HEK293 (cell line): ENCODE measurements at regions not wholly inside any gene's neighbourhood (a gene's known extent, or its start where the extent isn't known, plus 50 kb on each side); places are given as distances from the start of the nearest gene placed in this dataset.

Source experiments
- CTCF ChIA-PET: fragments of 350-600 bp; formaldehyde crosslinking; extraction: SDS; loops from one replicate; lab custom pipeline; 2021; ENCODE audit warnings: antibody characterized with exemption; lab: Yijun Ruan, JAX
- POLR2A ChIA-PET: fragments of 300-600 bp; formaldehyde crosslinking; extraction: SDS; loops from one replicate; lab custom pipeline; 2020; ENCODE audit warnings: antibody characterized with exemption, inconsistent platforms; lab: Yijun Ruan, JAX
- H3K27ac ChIP-seq: fragments of 200-500 bp; sonication (Bioruptor generic); 2 replicates; pipeline ENCODE4 v1.5.1; 2014; ENCODE audit warnings: low read depth, low read length, control low read depth, inconsistent platforms; ENCODE audit errors: extremely low read depth
- H3K36me3 ChIP-seq, 2 experiments: fragments of 200-500 bp in 1 of 2; sonication (Bioruptor generic) in 1 of 2; 1 replicate in 1 of 2; 2 replicates in 1 of 2; pipeline ENCODE4 v1.5.1; 2014 to 2017; ENCODE audit warnings: inconsistent platforms in 2 of 2, low read length in 2 of 2; ENCODE audit not compliant: control insufficient read depth in 2 of 2, insufficient read depth in 1 of 2
- H3K4me1 ChIP-seq: fragments of 200-500 bp; sonication (Bioruptor generic); 2 replicates; pipeline ENCODE4 v1.5.1; 2014; ENCODE audit warnings: mild to moderate bottlenecking, low read length, inconsistent platforms; ENCODE audit not compliant: control insufficient read depth, insufficient read depth
- H3K4me3 ChIP-seq: 2 replicates; pipeline ENCODE4 v1.5.1; 2011; ENCODE audit warnings: low read depth, mild to moderate bottlenecking, control low read depth, low read length, moderate library complexity
- H3K9me3 ChIP-seq: fragments of 200-500 bp; sonication (Bioruptor generic); 2 replicates; pipeline ENCODE4 v1.5.1; 2014; ENCODE audit warnings: low read depth, low read length, inconsistent platforms; ENCODE audit not compliant: control insufficient read depth, insufficient read depth
- GLI2 ChIP-seq: fragments of 450-650 bp; formaldehyde crosslinking; IDR thresholded peaks from 2 replicates; pipeline ENCODE4; 2017; ENCODE audit warnings: missing biosample characterization, missing genetic modification characterization, low read depth, borderline replicate concordance
- KLF9 ChIP-seq: fragments of 450-650 bp; formaldehyde crosslinking; IDR thresholded peaks from 2 replicates; pipeline ENCODE4 v1.5.1; 2016; ENCODE audit warnings: missing biosample characterization, missing genetic modification characterization, low read depth
- MEIS1 ChIP-seq: sonication (generic); formaldehyde crosslinking; IDR thresholded peaks from 2 replicates; pipeline ENCODE4 v1.8.1; 2022; ENCODE audit warnings: missing genetic modification reagents, mild to moderate bottlenecking, borderline replicate concordance
- OSR2 ChIP-seq: fragments of 450-650 bp; formaldehyde crosslinking; IDR thresholded peaks from 2 replicates; pipeline ENCODE4 v1.5.1; 2016; ENCODE audit warnings: missing biosample characterization, missing genetic modification characterization
- REPIN1 ChIP-seq: fragments of 450-650 bp; formaldehyde crosslinking; IDR thresholded peaks from 2 replicates; pipeline ENCODE4 v1.5.1; 2017; ENCODE audit warnings: missing biosample characterization, missing genetic modification characterization, low read depth
- ZFP37 ChIP-seq: fragments of 450-650 bp; formaldehyde crosslinking; IDR thresholded peaks from 2 replicates; pipeline ENCODE4 v1.5.1; 2016; ENCODE audit warnings: missing biosample characterization, missing genetic modification characterization
- ZNF24 ChIP-seq: fragments of 450-650 bp; formaldehyde crosslinking; IDR thresholded peaks from 2 replicates; pipeline ENCODE4 v1.5.1; 2016; ENCODE audit warnings: missing biosample characterization, missing genetic modification characterization
- ZNF335 ChIP-seq: fragments of 450-650 bp; formaldehyde crosslinking; conservative IDR thresholded peaks from 2 replicates; pipeline ENCODE4 v1.5.1; 2016; ENCODE audit warnings: missing biosample characterization, missing genetic modification characterization
- ZNF426 ChIP-seq: fragments of 450-650 bp; formaldehyde crosslinking; IDR thresholded peaks from 2 replicates; pipeline ENCODE4 v1.5.1; 2017; ENCODE audit warnings: missing biosample characterization, missing genetic modification characterization, mild to moderate bottlenecking, inconsistent platforms, moderate library complexity
- ZNF544 ChIP-seq: fragments of 450-650 bp; formaldehyde crosslinking; IDR thresholded peaks from 2 replicates; pipeline ENCODE4 v1.5.0; 2017; ENCODE audit warnings: missing biosample characterization, missing genetic modification characterization
- ZNF560 ChIP-seq: fragments of 450-650 bp; formaldehyde crosslinking; IDR thresholded peaks from 2 replicates; pipeline ENCODE4 v1.5.1; 2017; ENCODE audit warnings: missing biosample characterization, missing genetic modification characterization, borderline replicate concordance
- ZNF600 ChIP-seq: fragments of 450-650 bp; formaldehyde crosslinking; IDR thresholded peaks from 2 replicates; pipeline ENCODE4 v1.5.1; 2016; ENCODE audit warnings: missing biosample characterization, missing genetic modification characterization
- ZNF621 ChIP-seq: fragments of 450-650 bp; formaldehyde crosslinking; IDR thresholded peaks from 2 replicates; pipeline ENCODE4 v1.5.1; 2017; ENCODE audit warnings: missing biosample characterization, missing genetic modification characterization
- TF ChIP-seq, protein P1 (sequence below): fragments of 450-650 bp; formaldehyde crosslinking; IDR thresholded peaks from 2 replicates; pipeline ENCODE4 v1.5.1; 2016; ENCODE audit warnings: missing biosample characterization, missing genetic modification characterization, borderline replicate concordance
- TF ChIP-seq, protein P2 (sequence below): fragments of 450-650 bp; formaldehyde crosslinking; IDR thresholded peaks from 2 replicates; pipeline ENCODE4 v1.5.1; 2017; ENCODE audit warnings: missing biosample characterization, missing genetic modification characterization
- TF ChIP-seq, protein P3 (sequence below): IDR thresholded peaks from 2 replicates; pipeline ENCODE4 v1.6.1; 2011; ENCODE audit warnings: mild to moderate bottlenecking, low read depth, low read length, borderline replicate concordance
- TF ChIP-seq, protein P4 (sequence below): fragments of 450-650 bp; formaldehyde crosslinking; IDR thresholded peaks from 2 replicates; pipeline ENCODE4 v1.5.1; 2017; ENCODE audit warnings: missing biosample characterization, missing genetic modification characterization
- TF ChIP-seq, protein P5 (sequence below): fragments of 450-650 bp; formaldehyde crosslinking; IDR thresholded peaks from 2 replicates; pipeline ENCODE4 v1.5.1; 2016; ENCODE audit warnings: missing biosample characterization, missing genetic modification characterization, low read depth
- TF ChIP-seq, protein P6 (sequence below): fragments of 450-650 bp; formaldehyde crosslinking; IDR thresholded peaks from 2 replicates; pipeline ENCODE4 v1.5.1; 2016; ENCODE audit warnings: missing biosample characterization, missing genetic modification characterization

DNA sequence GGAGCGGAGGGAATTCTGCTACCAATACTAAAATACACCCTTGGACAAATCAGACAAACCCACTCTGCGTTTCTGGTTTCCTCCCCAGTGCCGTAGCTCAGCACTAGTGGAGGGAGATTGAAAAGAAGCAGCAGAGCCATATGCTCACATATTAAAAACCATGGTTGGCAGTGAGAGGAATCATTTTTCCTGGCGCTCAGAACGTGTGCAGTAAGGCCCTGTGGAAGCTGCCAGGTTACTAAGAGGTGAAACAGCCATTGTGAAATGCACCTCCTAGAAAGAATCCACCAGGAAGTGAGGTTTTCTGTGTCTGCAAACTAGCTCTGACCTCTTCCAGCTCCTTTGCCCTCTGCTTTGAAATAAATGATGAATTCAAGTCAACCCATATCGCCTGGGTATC lies 177.2 kb downstream of the ERCC6L2 start:
- ChIA-PET CTCF (interaction anchor here (0.7 kb wide), 1 partner anchor 31 kb away, joined by 3 read pairs; no protein-coding TSS in a partner anchor), POLR2A (interaction anchor here (0.6 kb wide), 1 partner anchor 265 kb away, joined by 3 read pairs; no protein-coding TSS in a partner anchor)
- no peaks in the 10 kb centered on the region for H3K9me3 ChIP-seq
- H3K27ac ChIP-seq, result no peak overlapping the region
- TF ChIP-seq, protein P1, sequence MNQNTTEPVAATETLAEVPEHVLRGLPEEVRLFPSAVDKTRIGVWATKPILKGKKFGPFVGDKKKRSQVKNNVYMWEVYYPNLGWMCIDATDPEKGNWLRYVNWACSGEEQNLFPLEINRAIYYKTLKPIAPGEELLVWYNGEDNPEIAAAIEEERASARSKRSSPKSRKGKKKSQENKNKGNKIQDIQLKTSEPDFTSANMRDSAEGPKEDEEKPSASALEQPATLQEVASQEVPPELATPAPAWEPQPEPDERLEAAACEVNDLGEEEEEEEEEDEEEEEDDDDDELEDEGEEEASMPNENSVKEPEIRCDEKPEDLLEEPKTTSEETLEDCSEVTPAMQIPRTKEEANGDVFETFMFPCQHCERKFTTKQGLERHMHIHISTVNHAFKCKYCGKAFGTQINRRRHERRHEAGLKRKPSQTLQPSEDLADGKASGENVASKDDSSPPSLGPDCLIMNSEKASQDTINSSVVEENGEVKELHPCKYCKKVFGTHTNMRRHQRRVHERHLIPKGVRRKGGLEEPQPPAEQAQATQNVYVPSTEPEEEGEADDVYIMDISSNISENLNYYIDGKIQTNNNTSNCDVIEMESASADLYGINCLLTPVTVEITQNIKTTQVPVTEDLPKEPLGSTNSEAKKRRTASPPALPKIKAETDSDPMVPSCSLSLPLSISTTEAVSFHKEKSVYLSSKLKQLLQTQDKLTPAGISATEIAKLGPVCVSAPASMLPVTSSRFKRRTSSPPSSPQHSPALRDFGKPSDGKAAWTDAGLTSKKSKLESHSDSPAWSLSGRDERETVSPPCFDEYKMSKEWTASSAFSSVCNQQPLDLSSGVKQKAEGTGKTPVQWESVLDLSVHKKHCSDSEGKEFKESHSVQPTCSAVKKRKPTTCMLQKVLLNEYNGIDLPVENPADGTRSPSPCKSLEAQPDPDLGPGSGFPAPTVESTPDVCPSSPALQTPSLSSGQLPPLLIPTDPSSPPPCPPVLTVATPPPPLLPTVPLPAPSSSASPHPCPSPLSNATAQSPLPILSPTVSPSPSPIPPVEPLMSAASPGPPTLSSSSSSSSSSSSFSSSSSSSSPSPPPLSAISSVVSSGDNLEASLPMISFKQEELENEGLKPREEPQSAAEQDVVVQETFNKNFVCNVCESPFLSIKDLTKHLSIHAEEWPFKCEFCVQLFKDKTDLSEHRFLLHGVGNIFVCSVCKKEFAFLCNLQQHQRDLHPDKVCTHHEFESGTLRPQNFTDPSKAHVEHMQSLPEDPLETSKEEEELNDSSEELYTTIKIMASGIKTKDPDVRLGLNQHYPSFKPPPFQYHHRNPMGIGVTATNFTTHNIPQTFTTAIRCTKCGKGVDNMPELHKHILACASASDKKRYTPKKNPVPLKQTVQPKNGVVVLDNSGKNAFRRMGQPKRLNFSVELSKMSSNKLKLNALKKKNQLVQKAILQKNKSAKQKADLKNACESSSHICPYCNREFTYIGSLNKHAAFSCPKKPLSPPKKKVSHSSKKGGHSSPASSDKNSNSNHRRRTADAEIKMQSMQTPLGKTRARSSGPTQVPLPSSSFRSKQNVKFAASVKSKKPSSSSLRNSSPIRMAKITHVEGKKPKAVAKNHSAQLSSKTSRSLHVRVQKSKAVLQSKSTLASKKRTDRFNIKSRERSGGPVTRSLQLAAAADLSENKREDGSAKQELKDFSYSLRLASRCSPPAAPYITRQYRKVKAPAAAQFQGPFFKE (tag by site-specific recombination), result no peak
- TF ChIP-seq, protein P2, sequence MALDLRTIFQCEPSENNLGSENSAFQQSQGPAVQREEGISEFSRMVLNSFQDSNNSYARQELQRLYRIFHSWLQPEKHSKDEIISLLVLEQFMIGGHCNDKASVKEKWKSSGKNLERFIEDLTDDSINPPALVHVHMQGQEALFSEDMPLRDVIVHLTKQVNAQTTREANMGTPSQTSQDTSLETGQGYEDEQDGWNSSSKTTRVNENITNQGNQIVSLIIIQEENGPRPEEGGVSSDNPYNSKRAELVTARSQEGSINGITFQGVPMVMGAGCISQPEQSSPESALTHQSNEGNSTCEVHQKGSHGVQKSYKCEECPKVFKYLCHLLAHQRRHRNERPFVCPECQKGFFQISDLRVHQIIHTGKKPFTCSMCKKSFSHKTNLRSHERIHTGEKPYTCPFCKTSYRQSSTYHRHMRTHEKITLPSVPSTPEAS (tag by site-specific recombination), result no peak
- TF ChIP-seq ZFP37 (tag by site-specific recombination), result no peak
- TF ChIP-seq ZNF621 (tag by site-specific recombination), result no peak
- no peak for TF ChIP-seq ZNF544 (tag by site-specific recombination)
- no peak for TF ChIP-seq ZNF426 (tag by site-specific recombination)
- TF ChIP-seq, protein P3, sequence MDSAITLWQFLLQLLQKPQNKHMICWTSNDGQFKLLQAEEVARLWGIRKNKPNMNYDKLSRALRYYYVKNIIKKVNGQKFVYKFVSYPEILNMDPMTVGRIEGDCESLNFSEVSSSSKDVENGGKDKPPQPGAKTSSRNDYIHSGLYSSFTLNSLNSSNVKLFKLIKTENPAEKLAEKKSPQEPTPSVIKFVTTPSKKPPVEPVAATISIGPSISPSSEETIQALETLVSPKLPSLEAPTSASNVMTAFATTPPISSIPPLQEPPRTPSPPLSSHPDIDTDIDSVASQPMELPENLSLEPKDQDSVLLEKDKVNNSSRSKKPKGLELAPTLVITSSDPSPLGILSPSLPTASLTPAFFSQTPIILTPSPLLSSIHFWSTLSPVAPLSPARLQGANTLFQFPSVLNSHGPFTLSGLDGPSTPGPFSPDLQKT, result no peak
- no peak for TF ChIP-seq MEIS1 (CRISPR knock-in tag)
- no peaks in the 10 kb centered on the region for H3K4me1 ChIP-seq
- H3K36me3 ChIP-seq, result no peaks in the 10 kb centered on the region
- H3K4me3 ChIP-seq, result no peak overlapping the region

DNA sequence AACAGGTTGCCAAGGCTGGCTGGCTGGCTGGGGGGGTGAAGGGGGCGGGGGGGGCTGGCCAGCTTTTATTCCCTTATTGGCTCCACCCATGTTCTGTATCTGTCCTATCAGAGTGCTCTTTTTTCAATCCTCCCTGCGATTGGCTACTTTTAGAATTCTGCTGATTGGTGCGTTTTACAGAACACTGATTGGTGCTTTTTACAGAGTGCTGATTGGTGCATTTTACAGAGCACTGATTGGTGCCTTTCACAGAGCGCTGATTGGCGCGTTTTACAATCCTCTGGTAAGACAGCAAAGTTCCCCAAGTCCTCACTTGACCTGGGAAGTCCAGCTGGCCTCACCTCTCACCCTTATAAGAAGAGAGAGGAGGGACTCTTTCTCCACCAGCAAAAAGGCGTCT lies 175.9 kb downstream of the ERCC6L2 start:
- no peaks in the 10 kb centered on the region for H3K4me1 ChIP-seq
- H3K36me3 ChIP-seq, result no peaks in the 10 kb centered on the region
- TF ChIP-seq ZNF600 (tag by site-specific recombination) (no peak), ZNF560 (tag by site-specific recombination) (no peak)
- TF ChIP-seq, protein P4, sequence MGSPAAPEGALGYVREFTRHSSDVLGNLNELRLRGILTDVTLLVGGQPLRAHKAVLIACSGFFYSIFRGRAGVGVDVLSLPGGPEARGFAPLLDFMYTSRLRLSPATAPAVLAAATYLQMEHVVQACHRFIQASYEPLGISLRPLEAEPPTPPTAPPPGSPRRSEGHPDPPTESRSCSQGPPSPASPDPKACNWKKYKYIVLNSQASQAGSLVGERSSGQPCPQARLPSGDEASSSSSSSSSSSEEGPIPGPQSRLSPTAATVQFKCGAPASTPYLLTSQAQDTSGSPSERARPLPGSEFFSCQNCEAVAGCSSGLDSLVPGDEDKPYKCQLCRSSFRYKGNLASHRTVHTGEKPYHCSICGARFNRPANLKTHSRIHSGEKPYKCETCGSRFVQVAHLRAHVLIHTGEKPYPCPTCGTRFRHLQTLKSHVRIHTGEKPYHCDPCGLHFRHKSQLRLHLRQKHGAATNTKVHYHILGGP (tag by site-specific recombination), result no peak
- H3K27ac ChIP-seq, result no peak overlapping the region
- ChIA-PET POLR2A (interaction anchor here (0.6 kb wide), 1 partner anchor 150 kb away, joined by 3 read pairs; no protein-coding TSS in a partner anchor), CTCF (no interaction called here)
- H3K4me3 ChIP-seq, result no peak overlapping the region
- H3K9me3 ChIP-seq, result no peaks in the 10 kb centered on the region

DNA sequence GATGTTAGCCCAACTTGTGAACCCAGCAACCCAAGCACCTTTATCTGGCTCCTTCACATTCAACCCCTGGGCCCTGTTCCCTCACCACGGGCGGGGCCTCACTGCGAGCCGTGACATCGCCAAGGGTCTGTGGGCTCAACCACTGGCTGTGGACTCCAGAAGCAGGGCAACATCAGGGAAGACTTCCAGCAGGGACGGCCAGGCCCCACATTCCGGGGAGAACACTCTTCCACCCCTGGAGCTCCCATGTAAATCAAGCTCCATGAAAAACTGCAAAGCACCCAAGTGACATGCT lies 175.3 kb downstream of the ERCC6L2 start:
- POLR2A ChIA-PET, result interaction anchor here (0.6 kb wide), 1 partner anchor 150 kb away, joined by 3 read pairs; no protein-coding TSS in a partner anchor
- no peak overlapping the region for H3K4me3 ChIP-seq
- no peak overlapping the region for H3K27ac ChIP-seq
- no peaks in the 10 kb centered on the region for H3K4me1 ChIP-seq
- CTCF ChIA-PET, result interaction anchor here (1.5 kb wide), 1 partner anchor 182 kb away, joined by 3 read pairs; no protein-coding TSS in a partner anchor
- no peaks in the 10 kb centered on the region for H3K9me3 ChIP-seq
- H3K36me3 ChIP-seq, result no peaks in the 10 kb centered on the region
- TF ChIP-seq GLI2 (tag by site-specific recombination) (no peak), ZNF24 (tag by site-specific recombination) (no peak), KLF9 (tag by site-specific recombination) (no peak), ZNF335 (tag by site-specific recombination) (no peak), REPIN1 (tag by site-specific recombination) (no peak), OSR2 (tag by site-specific recombination) (no peak)
- TF ChIP-seq, protein P5, sequence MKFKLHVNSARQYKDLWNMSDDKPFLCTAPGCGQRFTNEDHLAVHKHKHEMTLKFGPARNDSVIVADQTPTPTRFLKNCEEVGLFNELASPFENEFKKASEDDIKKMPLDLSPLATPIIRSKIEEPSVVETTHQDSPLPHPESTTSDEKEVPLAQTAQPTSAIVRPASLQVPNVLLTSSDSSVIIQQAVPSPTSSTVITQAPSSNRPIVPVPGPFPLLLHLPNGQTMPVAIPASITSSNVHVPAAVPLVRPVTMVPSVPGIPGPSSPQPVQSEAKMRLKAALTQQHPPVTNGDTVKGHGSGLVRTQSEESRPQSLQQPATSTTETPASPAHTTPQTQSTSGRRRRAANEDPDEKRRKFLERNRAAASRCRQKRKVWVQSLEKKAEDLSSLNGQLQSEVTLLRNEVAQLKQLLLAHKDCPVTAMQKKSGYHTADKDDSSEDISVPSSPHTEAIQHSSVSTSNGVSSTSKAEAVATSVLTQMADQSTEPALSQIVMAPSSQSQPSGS (tag by site-specific recombination), result no peak
- TF ChIP-seq, protein P6, sequence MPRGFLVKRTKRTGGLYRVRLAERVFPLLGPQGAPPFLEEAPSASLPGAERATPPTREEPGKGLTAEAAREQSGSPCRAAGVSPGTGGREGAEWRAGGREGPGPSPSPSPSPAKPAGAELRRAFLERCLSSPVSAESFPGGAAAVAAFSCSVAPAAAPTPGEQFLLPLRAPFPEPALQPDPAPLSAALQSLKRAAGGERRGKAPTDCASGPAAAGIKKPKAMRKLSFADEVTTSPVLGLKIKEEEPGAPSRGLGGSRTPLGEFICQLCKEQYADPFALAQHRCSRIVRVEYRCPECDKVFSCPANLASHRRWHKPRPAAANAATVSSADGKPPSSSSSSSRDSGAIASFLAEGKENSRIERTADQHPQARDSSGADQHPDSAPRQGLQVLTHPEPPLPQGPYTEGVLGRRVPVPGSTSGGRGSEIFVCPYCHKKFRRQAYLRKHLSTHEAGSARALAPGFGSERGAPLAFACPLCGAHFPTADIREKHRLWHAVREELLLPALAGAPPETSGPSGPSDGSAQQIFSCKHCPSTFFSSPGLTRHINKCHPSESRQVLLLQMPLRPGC (tag by site-specific recombination), result no peak
